ENCODE measurements at regions not wholly inside any gene's neighbourhood (a gene's known extent, or its start where the extent isn't known, plus 50 kb on each side); places are given as distances from the start of the nearest gene placed in this dataset.
"Not testable (repeated sequence)": the region's sequence is repeated elsewhere in the genome, so short reads cannot be mapped to it uniquely, and the experiment has no call there.

DNA sequence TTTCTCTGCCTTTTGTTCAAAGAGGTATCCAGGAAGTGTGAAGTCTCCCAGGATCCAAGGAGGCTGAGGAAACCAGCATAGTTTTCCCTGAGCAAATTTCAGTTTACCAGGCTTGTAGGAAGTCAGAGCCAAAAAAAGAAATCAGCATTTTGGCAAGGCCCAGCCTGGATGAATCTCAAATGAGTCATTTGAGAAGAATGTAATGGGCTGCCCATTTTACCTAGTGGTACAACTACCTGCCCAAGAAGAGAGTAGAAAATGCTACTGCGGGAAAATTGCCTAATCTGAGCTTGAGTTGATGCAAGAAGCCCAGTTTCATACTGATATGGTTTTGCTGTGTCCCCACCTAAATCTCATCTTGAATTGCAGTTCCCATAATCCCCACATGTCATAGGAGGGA, 284.1 kb upstream of the ZNF507 start:
- no peaks in the 10 kb centered on the region for H3K27me3 Mint-ChIP-seq
- no peaks in the 10 kb centered on the region for H3K9me3 Mint-ChIP-seq
- no peaks in the 10 kb centered on the region for H3K36me3 Mint-ChIP-seq (ENCODE audit: low read depth)
- H3K4me1 Mint-ChIP-seq (ENCODE audit: low read depth), result no peaks in the 10 kb centered on the region
- no peak overlapping the region for H3K27ac Mint-ChIP-seq
- no peak overlapping the region for H3K4me3 Mint-ChIP-seq

DNA sequence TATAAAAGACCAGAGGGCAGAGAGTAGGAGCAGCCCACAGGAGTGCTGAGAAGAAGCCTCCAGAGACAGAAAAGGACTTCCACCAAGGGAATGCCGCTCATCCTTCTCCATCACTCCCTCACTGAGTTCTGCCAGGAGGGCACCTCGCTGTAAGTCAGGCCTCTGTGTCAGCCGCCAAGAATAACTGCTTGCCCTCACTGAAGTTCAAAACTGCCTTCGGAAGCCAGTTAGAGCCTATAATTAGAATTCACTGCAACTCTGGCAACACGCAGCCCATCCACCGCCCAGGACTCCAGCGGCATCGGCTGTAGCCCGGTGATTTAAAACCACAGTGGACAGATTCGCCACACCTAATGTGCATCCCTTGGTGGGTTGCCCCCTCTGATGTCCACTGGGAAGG, 281.8 kb upstream of the ZNF507 start:
- Mint-ChIP-seq H3K27ac (no peak overlapping the region), H3K36me3 (ENCODE audit: low read depth) (no peaks in the 10 kb centered on the region), H3K4me3 (no peak overlapping the region), H3K4me1 (ENCODE audit: low read depth) (no peaks in the 10 kb centered on the region), H3K9me3 (no peaks in the 10 kb centered on the region), H3K27me3 (no peaks in the 10 kb centered on the region)

DNA sequence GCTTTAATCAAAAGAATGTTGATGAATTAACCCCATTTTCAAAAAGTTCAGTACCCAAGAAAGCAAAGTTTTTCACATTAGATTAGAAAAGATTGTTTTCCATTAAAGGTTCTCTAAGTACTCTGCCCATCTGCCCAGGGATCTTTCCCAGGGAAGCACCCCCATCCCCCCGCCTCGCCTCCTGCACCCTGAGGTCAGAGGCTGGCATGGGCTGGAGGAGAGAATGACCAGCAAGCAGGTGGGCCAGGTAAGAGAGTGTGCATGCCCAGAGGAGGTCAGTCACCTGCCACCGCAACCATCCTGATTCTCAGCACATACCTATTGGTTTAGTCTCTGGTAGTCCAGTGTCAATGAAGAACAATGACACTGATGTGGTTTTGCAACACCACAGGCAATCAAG, 279.4 kb upstream of the ZNF507 start:
- no peak overlapping the region for H3K27ac Mint-ChIP-seq
- no peaks in the 10 kb centered on the region for H3K27me3 Mint-ChIP-seq
- H3K9me3 Mint-ChIP-seq, result no peaks in the 10 kb centered on the region
- no peaks in the 10 kb centered on the region for H3K4me1 Mint-ChIP-seq (ENCODE audit: low read depth)
- no peak overlapping the region for H3K4me3 Mint-ChIP-seq
- H3K36me3 Mint-ChIP-seq (ENCODE audit: low read depth), result no peaks in the 10 kb centered on the region

DNA sequence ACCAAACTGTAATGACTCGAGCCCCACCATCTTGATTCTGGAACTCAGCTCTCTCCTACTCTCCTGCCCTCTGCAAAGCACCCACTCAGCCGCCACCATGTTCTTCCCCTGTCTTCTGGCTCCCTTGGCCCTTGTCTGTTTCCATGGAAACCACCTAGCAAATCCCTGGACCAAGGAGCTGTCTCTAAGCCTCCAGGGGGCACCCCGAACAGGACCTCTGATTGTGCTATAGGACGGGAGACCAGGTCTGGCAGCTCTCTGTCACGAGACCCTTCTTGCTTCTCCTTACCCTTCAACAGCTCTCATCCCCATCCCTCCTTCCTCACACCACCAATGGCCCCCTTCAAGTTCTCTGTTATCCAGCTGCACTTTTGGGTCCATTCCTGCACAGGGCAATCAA, 277.7 kb upstream of the ZNF507 start:
- no peaks in the 10 kb centered on the region for H3K36me3 Mint-ChIP-seq (ENCODE audit: low read depth)
- no peaks in the 10 kb centered on the region for H3K27me3 Mint-ChIP-seq
- H3K27ac Mint-ChIP-seq, result no peak overlapping the region
- H3K4me3 Mint-ChIP-seq, result no peak overlapping the region
- no peaks in the 10 kb centered on the region for H3K4me1 Mint-ChIP-seq (ENCODE audit: low read depth)
- no peaks in the 10 kb centered on the region for H3K9me3 Mint-ChIP-seq

DNA sequence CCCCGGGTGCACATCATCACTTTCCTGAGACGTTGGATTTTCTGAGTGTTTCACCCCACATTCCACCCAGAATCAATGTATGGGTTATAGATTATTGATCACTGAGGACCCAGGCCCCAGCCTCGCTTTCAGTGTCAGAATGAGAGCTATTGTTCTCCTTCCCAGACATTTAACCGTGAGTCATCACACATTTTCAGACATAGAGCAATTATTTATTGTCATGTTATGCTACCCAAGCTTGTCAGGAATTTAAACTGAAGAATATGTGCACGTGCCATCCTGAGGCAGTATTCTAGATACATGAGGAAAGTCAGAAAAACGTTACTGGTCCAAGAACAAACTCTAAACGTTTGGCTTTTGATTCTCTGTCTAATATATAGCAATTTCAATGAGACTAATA, 276.6 kb upstream of the ZNF507 start:
- Mint-ChIP-seq H3K9me3 (no peaks in the 10 kb centered on the region), H3K4me3 (no peak overlapping the region), H3K36me3 (ENCODE audit: low read depth) (no peaks in the 10 kb centered on the region), H3K27ac (no peak overlapping the region), H3K4me1 (ENCODE audit: low read depth) (no peaks in the 10 kb centered on the region), H3K27me3 (no peaks in the 10 kb centered on the region)

DNA sequence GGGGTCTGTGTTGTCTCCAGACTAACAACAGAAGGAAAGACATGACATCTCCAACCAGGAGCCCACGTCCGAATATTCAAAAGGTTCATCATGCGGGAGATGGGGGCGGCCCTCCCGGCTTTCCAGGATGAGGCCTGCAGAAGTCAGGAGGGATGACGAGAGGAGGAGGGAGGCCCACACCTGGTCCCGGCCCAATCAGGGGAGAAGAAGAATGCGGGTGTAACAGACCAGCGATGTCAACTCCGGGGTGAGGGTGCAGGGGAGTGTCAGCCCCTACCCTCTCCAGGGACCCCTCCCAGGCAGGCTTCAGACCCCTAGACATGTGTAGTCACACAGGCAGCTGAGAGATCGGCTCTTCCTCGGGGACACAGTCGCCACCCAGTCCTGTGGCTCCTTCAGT, 275.3 kb upstream of the ZNF507 start:
- no peaks in the 10 kb centered on the region for H3K27me3 Mint-ChIP-seq
- H3K27ac Mint-ChIP-seq, result no peak overlapping the region
- H3K9me3 Mint-ChIP-seq, result no peaks in the 10 kb centered on the region
- H3K36me3 Mint-ChIP-seq (ENCODE audit: low read depth), result no peaks in the 10 kb centered on the region
- no peak overlapping the region for H3K4me3 Mint-ChIP-seq
- no peaks in the 10 kb centered on the region for H3K4me1 Mint-ChIP-seq (ENCODE audit: low read depth)

DNA sequence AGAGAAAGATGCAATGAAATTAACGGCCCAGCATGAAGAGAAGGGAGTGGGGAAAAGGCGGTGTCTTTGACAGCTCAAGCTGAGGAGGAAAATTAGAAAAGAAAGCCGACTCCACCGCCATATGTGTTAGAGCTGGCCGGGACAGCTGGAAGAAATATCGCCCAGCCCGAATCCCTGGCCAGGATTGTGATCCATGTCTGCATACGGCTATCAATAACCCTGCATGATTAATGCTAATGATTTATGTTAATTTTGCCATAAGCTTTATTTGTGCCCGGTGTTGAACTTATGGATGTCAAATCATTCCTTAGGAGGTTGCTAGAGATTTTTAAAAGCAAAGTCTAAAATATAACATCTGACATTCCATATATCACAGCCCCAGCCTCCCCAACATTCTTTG, 263.4 kb upstream of the ZNF507 start:
- no peaks in the 10 kb centered on the region for H3K4me1 Mint-ChIP-seq (ENCODE audit: low read depth)
- H3K4me3 Mint-ChIP-seq, result no peak overlapping the region
- H3K9me3 Mint-ChIP-seq, result peaks cover 5% of the 10 kb centered on the region
- H3K27ac Mint-ChIP-seq, result no peak overlapping the region
- peaks cover 9% of the 10 kb centered on the region for H3K27me3 Mint-ChIP-seq
- no peaks in the 10 kb centered on the region for H3K36me3 Mint-ChIP-seq (ENCODE audit: low read depth)

DNA sequence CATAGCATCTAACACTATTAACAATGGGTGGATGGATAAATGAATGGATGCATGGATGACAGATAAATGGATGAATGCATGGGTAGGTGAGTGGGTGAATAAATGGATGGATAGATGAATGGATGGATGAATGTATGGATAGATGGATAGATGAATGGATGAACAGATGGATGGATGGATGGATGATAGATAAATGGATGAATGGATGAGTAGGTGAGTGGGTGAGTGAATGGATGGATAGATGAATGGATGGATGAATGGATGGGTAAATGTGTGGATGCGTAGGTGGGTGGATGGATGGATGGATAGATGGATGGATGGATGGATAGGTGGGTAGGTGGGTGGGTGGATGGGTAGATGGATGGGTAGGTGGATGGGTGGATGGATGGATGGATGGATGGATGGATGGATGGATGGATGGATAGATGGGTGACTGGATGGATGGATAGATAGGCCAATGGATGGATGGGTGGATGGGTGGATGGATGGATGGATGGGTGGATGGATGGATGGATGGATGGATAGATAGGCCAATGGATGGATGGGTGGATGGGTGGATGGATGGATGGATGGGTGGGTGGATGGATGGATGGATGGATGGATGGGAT, 260.6 kb upstream of the ZNF507 start:
- not testable (repeated sequence) for H3K27me3 Mint-ChIP-seq; H3K27ac Mint-ChIP-seq; H3K36me3 Mint-ChIP-seq (ENCODE audit: low read depth); H3K4me1 Mint-ChIP-seq (ENCODE audit: low read depth); H3K4me3 Mint-ChIP-seq; H3K9me3 Mint-ChIP-seq

DNA sequence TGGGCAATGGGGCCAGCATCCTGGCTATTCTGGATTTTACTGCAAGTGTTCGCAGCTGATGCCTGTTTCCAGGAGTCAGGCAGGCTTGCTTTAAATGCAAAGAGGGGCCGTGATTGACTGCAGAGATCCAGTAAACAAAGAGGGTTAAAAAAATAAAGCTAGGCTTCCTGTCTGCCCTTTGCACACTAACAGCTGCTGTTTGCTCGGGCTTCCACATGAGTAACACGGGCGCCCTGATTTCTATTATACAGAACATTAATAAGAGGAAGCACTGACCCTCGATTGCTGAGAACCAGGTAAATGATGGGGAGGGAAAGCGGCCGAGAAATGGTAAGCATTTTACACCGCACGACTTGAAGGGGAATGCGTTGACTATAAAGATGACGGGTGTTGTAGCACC, 254.2 kb upstream of the ZNF507 start:
- H3K4me3 Mint-ChIP-seq, result no peak overlapping the region
- H3K36me3 Mint-ChIP-seq (ENCODE audit: low read depth), result no peaks in the 10 kb centered on the region
- H3K27ac Mint-ChIP-seq, result no peak overlapping the region
- peaks cover 3% of the 10 kb centered on the region for H3K27me3 Mint-ChIP-seq
- H3K4me1 Mint-ChIP-seq (ENCODE audit: low read depth), result no peaks in the 10 kb centered on the region
- H3K9me3 Mint-ChIP-seq, result peaks cover 8% of the 10 kb centered on the region

DNA sequence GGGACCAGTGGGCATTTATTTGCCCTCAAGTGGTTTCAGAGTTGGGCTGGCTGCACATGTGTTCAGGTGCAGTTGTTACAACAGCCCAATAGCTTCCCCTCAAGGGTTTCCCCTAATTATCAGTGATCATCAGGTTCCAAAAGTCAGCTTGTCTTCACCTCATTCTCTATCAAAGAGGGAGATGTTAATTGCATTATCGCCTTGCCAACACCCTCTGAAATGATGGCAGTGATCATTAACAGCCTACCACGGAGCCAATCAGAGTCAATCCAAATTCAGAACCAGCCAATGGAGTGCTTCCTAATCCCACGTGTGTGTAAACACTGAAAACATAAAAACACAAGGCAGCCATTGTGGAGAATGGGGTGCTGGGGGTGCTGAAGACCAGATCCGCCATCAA, 248.4 kb upstream of the ZNF507 start:
- Mint-ChIP-seq H3K4me1 (ENCODE audit: low read depth) (no peaks in the 10 kb centered on the region), H3K27ac (no peak overlapping the region), H3K4me3 (no peak overlapping the region), H3K27me3 (no peaks in the 10 kb centered on the region), H3K36me3 (ENCODE audit: low read depth) (no peaks in the 10 kb centered on the region), H3K9me3 (peaks cover 10% of the 10 kb centered on the region)

DNA sequence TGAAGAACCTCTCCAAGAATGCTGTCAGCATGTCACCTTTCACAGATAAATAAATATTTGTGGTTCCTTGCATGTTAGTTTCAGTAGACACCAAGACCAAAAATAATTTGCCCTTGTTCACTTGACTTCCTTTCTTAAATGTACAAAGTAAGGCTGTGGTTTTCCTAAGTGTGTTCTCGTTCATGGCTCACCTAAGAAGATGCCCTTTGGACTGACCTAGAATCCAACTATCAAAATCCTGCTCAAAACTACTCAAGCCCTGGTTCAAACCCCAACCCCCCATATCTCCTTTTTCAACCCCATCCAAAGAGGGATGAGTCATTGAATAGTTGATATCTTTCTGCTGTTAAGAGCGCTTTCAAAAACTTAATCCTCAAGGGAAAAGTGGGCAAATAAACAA, 247.8 kb upstream of the ZNF507 start:
- Mint-ChIP-seq H3K4me1 (ENCODE audit: low read depth) (no peaks in the 10 kb centered on the region), H3K9me3 (peaks cover 10% of the 10 kb centered on the region), H3K36me3 (ENCODE audit: low read depth) (no peaks in the 10 kb centered on the region), H3K27ac (no peak overlapping the region), H3K27me3 (peaks cover under 1% of the 10 kb centered on the region), H3K4me3 (no peak overlapping the region)

DNA sequence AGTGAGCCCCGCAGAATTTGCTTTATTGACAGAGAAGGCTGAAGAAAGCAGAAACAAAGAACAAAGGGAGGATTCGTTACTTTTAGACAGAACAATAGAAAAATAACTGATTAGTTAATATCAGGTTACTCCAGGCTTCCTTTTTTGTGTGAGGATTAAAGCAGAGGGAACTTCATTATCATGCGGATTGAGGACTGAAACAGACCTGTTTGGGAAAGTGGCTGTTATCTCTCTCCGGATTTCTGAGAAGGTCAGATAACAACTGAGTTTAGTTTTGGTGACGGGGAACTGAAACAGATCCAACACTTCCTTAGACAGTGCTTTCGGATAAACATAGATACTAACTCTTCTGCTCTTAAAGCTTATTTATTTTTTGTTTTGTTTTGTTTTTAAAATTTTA, 246.4 kb upstream of the ZNF507 start:
- Mint-ChIP-seq H3K4me1 (ENCODE audit: low read depth) (no peaks in the 10 kb centered on the region), H3K4me3 (no peak overlapping the region), H3K9me3 (peaks cover 6% of the 10 kb centered on the region), H3K27ac (no peak overlapping the region), H3K27me3 (peaks cover 6% of the 10 kb centered on the region), H3K36me3 (ENCODE audit: low read depth) (no peaks in the 10 kb centered on the region)

DNA sequence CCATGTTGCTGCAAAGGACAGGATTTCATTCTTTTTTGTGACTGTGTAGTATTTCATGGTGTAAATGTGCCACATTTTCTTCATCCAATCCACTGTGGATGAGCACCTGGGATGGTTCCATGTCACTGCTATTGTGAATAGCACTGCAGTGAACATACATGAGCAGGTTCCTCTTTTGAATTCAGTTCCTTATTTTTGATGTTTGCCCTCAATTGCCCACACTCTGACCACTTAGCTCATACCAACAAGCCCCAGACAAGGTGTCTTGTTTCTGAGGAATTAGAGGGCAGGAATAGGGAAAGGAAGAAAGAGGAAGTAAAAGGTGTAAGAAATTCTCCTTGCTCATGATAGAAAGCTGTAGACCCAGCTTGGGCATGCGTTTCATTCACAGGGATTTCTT, 244.2 kb upstream of the ZNF507 start:
- Mint-ChIP-seq H3K27me3 (peaks cover 10% of the 10 kb centered on the region), H3K9me3 (peaks cover 6% of the 10 kb centered on the region), H3K36me3 (ENCODE audit: low read depth) (no peaks in the 10 kb centered on the region), H3K4me3 (no peak overlapping the region), H3K4me1 (ENCODE audit: low read depth) (no peaks in the 10 kb centered on the region), H3K27ac (no peak overlapping the region)

DNA sequence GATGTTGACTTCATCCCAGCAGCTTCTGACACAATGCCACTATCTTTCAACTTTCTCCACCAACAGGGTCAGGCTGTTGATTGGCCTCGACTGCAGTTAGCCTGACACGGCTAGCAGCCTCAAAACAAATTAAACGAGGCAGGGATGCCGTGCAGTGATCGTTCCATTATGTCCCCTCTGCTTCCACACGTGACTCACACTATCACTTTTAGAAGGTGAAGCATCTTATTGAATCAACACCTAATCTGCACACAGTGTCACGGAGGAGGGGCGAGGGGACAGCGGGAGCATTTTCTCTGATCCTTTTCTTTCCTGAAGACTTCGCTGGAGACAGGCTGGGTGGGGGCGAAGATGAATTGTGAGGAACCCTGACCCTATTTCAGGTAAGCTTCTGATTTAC, 241.9 kb upstream of the ZNF507 start:
- Mint-ChIP-seq H3K4me3 (no peak overlapping the region), H3K36me3 (ENCODE audit: low read depth) (no peaks in the 10 kb centered on the region), H3K27me3 (peaks cover 10% of the 10 kb centered on the region), H3K27ac (no peak overlapping the region), H3K9me3 (peaks cover 6% of the 10 kb centered on the region), H3K4me1 (ENCODE audit: low read depth) (no peaks in the 10 kb centered on the region)

DNA sequence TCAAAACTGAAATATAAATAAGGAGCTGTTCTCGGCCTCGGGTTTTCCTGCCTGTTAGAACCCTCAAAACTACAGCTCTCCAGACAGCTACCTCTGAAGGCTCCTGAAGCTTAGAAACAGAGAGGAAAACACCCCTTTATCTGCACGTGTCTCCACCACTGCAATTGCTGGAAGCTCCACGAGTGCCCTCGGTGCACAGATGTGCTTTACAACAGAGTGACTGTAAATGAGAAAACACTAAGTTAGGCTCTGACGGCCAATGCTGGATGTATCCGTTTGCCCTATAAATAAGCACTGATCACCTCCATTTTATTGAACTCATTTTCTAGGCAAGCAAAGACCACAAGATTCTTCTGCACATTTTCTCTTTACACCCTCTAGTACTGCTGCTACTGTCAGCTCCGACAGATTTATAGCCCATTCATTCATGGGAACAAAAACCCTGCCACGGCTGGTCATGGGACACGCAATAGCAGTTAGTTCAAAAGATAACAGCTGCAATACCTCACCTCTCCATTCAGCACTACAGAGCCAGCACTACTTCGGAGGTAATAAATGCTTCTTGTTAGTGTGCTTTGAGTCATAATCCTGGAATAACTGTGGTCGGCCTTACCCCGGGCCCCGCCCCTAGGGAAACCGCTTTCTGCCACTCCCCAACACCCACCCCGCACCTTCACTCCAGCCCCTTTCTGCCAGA, 241.1 kb upstream of the ZNF507 start:
- Mint-ChIP-seq H3K27ac (no peak overlapping the region), H3K4me3 (no peak overlapping the region), H3K36me3 (ENCODE audit: low read depth) (no peaks in the 10 kb centered on the region), H3K27me3 (peaks cover 10% of the 10 kb centered on the region), H3K9me3 (peaks cover 6% of the 10 kb centered on the region), H3K4me1 (ENCODE audit: low read depth) (no peaks in the 10 kb centered on the region)

DNA sequence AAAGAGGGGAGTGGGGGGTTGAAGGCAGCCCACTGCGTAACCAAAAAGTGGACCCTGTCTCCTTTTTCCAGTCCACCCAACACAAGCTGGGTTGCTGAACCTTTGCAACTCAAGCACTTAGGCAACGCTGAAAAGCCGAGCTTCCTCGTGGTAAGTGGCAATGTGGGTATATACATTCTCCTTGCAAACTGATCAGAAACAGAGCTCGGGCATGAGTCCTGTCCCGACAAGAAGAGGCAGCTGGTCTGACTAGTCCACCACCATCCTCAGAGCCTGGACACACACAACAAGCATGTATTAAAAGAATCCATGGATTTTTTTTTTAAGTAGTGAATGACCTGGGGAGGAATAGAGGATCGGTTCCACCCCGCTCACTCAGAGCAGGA, 240.6 kb upstream of the ZNF507 start:
- Mint-ChIP-seq H3K36me3 (ENCODE audit: low read depth) (no peaks in the 10 kb centered on the region), H3K4me1 (ENCODE audit: low read depth) (no peaks in the 10 kb centered on the region), H3K27ac (no peak overlapping the region), H3K27me3 (peaks cover 10% of the 10 kb centered on the region), H3K4me3 (no peak overlapping the region), H3K9me3 (peaks cover 6% of the 10 kb centered on the region)
